CD4-positive, alpha-beta T cell (primary cell): ENCODE measurements at regions not wholly inside any gene's neighbourhood (a gene's known extent, or its start where the extent isn't known, plus 50 kb on each side); places are given as distances from the start of the nearest gene placed in this dataset.

Experiments used
- ATAC-seq: fragments of 200-7000 bp; cut with Tn5 transposase; one replicate; pipeline ENCODE4 v1.10.0; 2022; ENCODE audit warnings: mild to moderate bottlenecking; ENCODE audit not compliant: poor library complexity
- CTCF ChIA-PET: fragments of 350-600 bp; sonication (Branson Sonifier 250); formaldehyde crosslinking; loops from one replicate; lab custom pipeline; 2021; ENCODE audit warnings: antibody characterized with exemption, inconsistent platforms; lab: Charles Lee
- POLR2A ChIA-PET: fragments of 350-600 bp; sonication (Branson Sonifier 250); formaldehyde crosslinking; loops from one replicate; lab custom pipeline; 2021; ENCODE audit warnings: antibody characterized with exemption, inconsistent platforms; lab: Charles Lee
- DNase-seq, 14 experiments: peaks; one replicate each; pipeline ENCODE4 v3.0.0-alpha.2; 2013 to 2020; ENCODE audit warnings: mixed read lengths in 2 of 14
- H3K27ac ChIP-seq, 2 donors: one replicate each; pipeline versions ENCODE4 v1.5.1 to v1.7.0; 2013; ENCODE audit warnings: low read length in 2 of 2, low read depth in 1 of 2, mild to moderate bottlenecking in 1 of 2
- H3K27me3 ChIP-seq, 2 experiments: 1 replicate in 1 of 2; 2 replicates in 1 of 2; pipeline versions ENCODE4 v1.6.1 to v1.7.0; 2013; ENCODE audit warnings: low read length in 2 of 2, control low read depth in 1 of 2, mild to moderate bottlenecking in 1 of 2, moderate library complexity in 1 of 2; ENCODE audit not compliant: insufficient read depth in 2 of 2, control insufficient read depth in 1 of 2
- H3K36me3 ChIP-seq: one replicate; pipeline ENCODE4 v1.6.1; 2013; ENCODE audit warnings: low read length, control low read depth; ENCODE audit not compliant: insufficient read depth
- H3K4me1 ChIP-seq: one replicate; pipeline ENCODE4 v1.6.1; 2013; ENCODE audit warnings: low read length, control low read depth; ENCODE audit not compliant: insufficient read depth
- H3K4me3 ChIP-seq: one replicate; pipeline ENCODE4 v1.5.1; 2013; ENCODE audit warnings: mild to moderate bottlenecking, low read length, moderate library complexity
- H3K9me3 ChIP-seq, 2 experiments: 1 replicate in 1 of 2; 2 replicates in 1 of 2; pipeline versions ENCODE4 v1.6.1 to v1.7.0; 2013; ENCODE audit warnings: low read length in 2 of 2, mild to moderate bottlenecking in 2 of 2, control low read depth in 1 of 2, moderate library complexity in 1 of 2; ENCODE audit not compliant: control insufficient read depth in 1 of 2, insufficient read depth in 1 of 2
- H3K27ac Mint-ChIP-seq: one replicate; pipeline ENCODE4 v1.8.0; 2020; ENCODE audit warnings: mixed read lengths
- H3K27me3 Mint-ChIP-seq: one replicate; pipeline ENCODE4 v1.8.0; 2021; ENCODE audit warnings: mixed read lengths
- H3K36me3 Mint-ChIP-seq: one replicate; pipeline ENCODE4 v1.8.0; 2021; ENCODE audit warnings: low read depth, mixed read lengths
- H3K4me1 Mint-ChIP-seq: one replicate; pipeline ENCODE4 v1.8.0; 2021; ENCODE audit warnings: low read depth, mixed read lengths
- H3K4me3 Mint-ChIP-seq: one replicate; pipeline ENCODE4 v1.8.0; 2020; ENCODE audit warnings: mild to moderate bottlenecking, mixed read lengths
- H3K9me3 Mint-ChIP-seq: one replicate; pipeline ENCODE4 v1.8.0; 2020; ENCODE audit warnings: mixed read lengths
- CTCF ChIP-seq: fragments of 200-600 bp; IDR thresholded peaks from one replicate; pipeline ENCODE4 v1.8.0; 2022; ENCODE audit warnings: antibody characterized with exemption, mild to moderate bottlenecking
- intact Hi-C, 2 experiments: fragments of 100-400 bp; cut with DNase I in 1 of 2; cut with micrococcal nuclease in 1 of 2; formaldehyde crosslinking; loops; one replicate each; pipeline versions ENCODE4 v1.15.1 to v1.9.0; 2023 to 2025; cut with DNase I, micrococcal nuclease

GRCh38 chr12:25883026-25883916, 75.2 kb upstream of the RASSF8 start:
- H3K27ac Mint-ChIP-seq, result no peak overlapping the region
- H3K27me3 Mint-ChIP-seq, result no peaks in the 10 kb centered on the region
- Histone ChIP-seq H3K9me3 (peaks cover 0 to 21% of the 10 kb centered on the region in 2 experiments), H3K4me3 (no peak overlapping the region), H3K4me1 (no peaks in the 10 kb centered on the region), H3K27me3 (no peaks in the 10 kb centered on the region), H3K36me3 (no peaks in the 10 kb centered on the region), H3K27ac (no peak overlapping the region)
- H3K4me1 Mint-ChIP-seq, result no peaks in the 10 kb centered on the region
- DNase-seq (no peak), ATAC-seq (no peak)
- no peak for TF ChIP-seq CTCF
- ChIA-PET CTCF (no interaction called here), POLR2A (no interaction called here)
- H3K9me3 Mint-ChIP-seq, result peaks cover 3% of the 10 kb centered on the region
- H3K4me3 Mint-ChIP-seq, result no peak overlapping the region
- H3K36me3 Mint-ChIP-seq, result no peaks in the 10 kb centered on the region
- intact Hi-C loops, result no loop called here

GRCh38 chr12:25884024-25884919, 74.2 kb upstream of the RASSF8 start:
- intact Hi-C loops, result no loop called here
- DNase-seq, result no peak
- Histone ChIP-seq H3K9me3 (peaks cover 0 to 21% of the 10 kb centered on the region in 2 experiments), H3K27ac (no peak overlapping the region), H3K27me3 (no peaks in the 10 kb centered on the region), H3K36me3 (no peaks in the 10 kb centered on the region), H3K4me1 (no peaks in the 10 kb centered on the region), H3K4me3 (no peak overlapping the region)
- Mint-ChIP-seq H3K27ac (no peak overlapping the region), H3K36me3 (no peaks in the 10 kb centered on the region), H3K4me3 (no peak overlapping the region), H3K27me3 (no peaks in the 10 kb centered on the region), H3K4me1 (no peaks in the 10 kb centered on the region), H3K9me3 (peaks cover 3% of the 10 kb centered on the region)
- POLR2A ChIA-PET, result no interaction called here
- no peak for TF ChIP-seq CTCF
- CTCF ChIA-PET, result no interaction called here
- no peak for ATAC-seq

GRCh38 chr12:25884920-25885234, 73.6 kb upstream of the RASSF8 start:
- no peaks in the 10 kb centered on the region for H3K27me3 Mint-ChIP-seq
- peaks cover 0 to 21% of the 10 kb centered on the region in 2 experiments for H3K9me3 ChIP-seq
- POLR2A ChIA-PET, result no interaction called here
- no peak overlapping the region for H3K27ac ChIP-seq
- no peaks in the 10 kb centered on the region for H3K36me3 ChIP-seq
- H3K4me3 Mint-ChIP-seq, result no peak overlapping the region
- CTCF ChIA-PET, result no interaction called here
- H3K4me1 ChIP-seq, result no peaks in the 10 kb centered on the region
- no peak for TF ChIP-seq CTCF
- no peak for ATAC-seq
- intact Hi-C loops, result no loop called here
- H3K27me3 ChIP-seq, result no peaks in the 10 kb centered on the region
- no peaks in the 10 kb centered on the region for H3K36me3 Mint-ChIP-seq
- no peak for DNase-seq
- no peak overlapping the region for H3K4me3 ChIP-seq
- no peak overlapping the region for H3K27ac Mint-ChIP-seq
- peaks cover under 1% of the 10 kb centered on the region for H3K9me3 Mint-ChIP-seq
- no peaks in the 10 kb centered on the region for H3K4me1 Mint-ChIP-seq
